NOMO-1 (cell line): ENCODE measurements at regions not wholly inside any gene's neighbourhood (a gene's known extent, or its start where the extent isn't known, plus 50 kb on each side); places are given as distances from the start of the nearest gene placed in this dataset.

Experiments
- DNase-seq, 2 experiments: peaks; one replicate each; lab custom pipeline; 2025; ENCODE audit not compliant: unreplicated experiment in 2 of 2; lab: John Stamatoyannopoulos, UW

GRCh38 chr20:24790746-24791283, 158.3 kb upstream of the CST7 start:
- no peak for DNase-seq

- no peak for DNase-seq
Measured at GRCh38 chr20:24791953-24792352, 157.1 kb upstream of the CST7 start.

GRCh38 chr20:24792641-24793495, 156.2 kb upstream of the CST7 start:
- DNase-seq = no peak

GRCh38 chr20:24795436-24795835, 153.6 kb upstream of the CST7 start:
- no peak for DNase-seq

GRCh38 chr20:24796236-24796635, 152.8 kb upstream of the CST7 start:
- DNase-seq = no peak

GRCh38 chr20:24797113-24797512, 152.0 kb upstream of the CST7 start:
- DNase-seq = no peak

GRCh38 chr20:24797745-24798655, 151.1 kb upstream of the CST7 start:
- DNase-seq = no peak

- no peak for DNase-seq
Measured at GRCh38 chr20:24798930-24799705, 150.0 kb upstream of the CST7 start.

GRCh38 chr20:24799971-24800580, 149.0 kb upstream of the CST7 start:
- no peak for DNase-seq

- no peak for DNase-seq
Measured at GRCh38 chr20:24802286-24802820, 146.7 kb upstream of the CST7 start.

- no peak for DNase-seq
Measured at GRCh38 chr20:24804481-24805206, 144.4 kb upstream of the CST7 start.

- no peak for DNase-seq
Measured at GRCh38 chr20:24805456-24806238, 143.4 kb upstream of the CST7 start.

GRCh38 chr20:24806705-24807676, 142.1 kb upstream of the CST7 start:
- no peak for DNase-seq

GRCh38 chr20:24808616-24809015, 140.5 kb upstream of the CST7 start:
- DNase-seq = no peak

- DNase-seq = no peak
Measured at GRCh38 chr20:24809606-24810005, 139.5 kb upstream of the CST7 start.

- no peak for DNase-seq
Measured at GRCh38 chr20:24810676-24811407, 138.2 kb upstream of the CST7 start.

- no peak for DNase-seq
Measured at GRCh38 chr20:24812373-24812772, 136.7 kb upstream of the CST7 start.
